A549 (cell line): ENCODE measurements at regions not wholly inside any gene's neighbourhood (a gene's known extent, or its start where the extent isn't known, plus 50 kb on each side); places are given as distances from the start of the nearest gene placed in this dataset.

Experiments
- ATAC-seq, 2 experiments: fragments of 200-7000 bp in 1 of 2; fragments of >200 bp in 1 of 2; cut with Nextera tagmentation in 1 of 2; cut with Tn5 transposase in 1 of 2; 3 replicates each; pipeline versions ENCODE4 v1.8.0 to v1.9.1; 2018 to 2020; ENCODE audit warnings: mild to moderate bottlenecking in 1 of 2, moderate library complexity in 1 of 2
- CTCF ChIA-PET: fragments of 300-600 bp; sonication (Branson Sonifier 250); formaldehyde crosslinking; extraction: SDS; loops from one replicate; lab custom pipeline; 2021; ENCODE audit warnings: antibody characterized with exemption, inconsistent platforms; lab: Yijun Ruan, JAX
- POLR2A ChIA-PET: fragments of 350-600 bp; formaldehyde crosslinking; extraction: SDS; loops from one replicate; lab custom pipeline; 2021; ENCODE audit warnings: antibody characterized with exemption, inconsistent platforms; lab: Yijun Ruan, JAX
- DNase-seq, 2 experiments: peaks; one replicate each; pipeline versions ENCODE4 v3.0.0 to v3.0.0-alpha.2; 2011 to 2016; ENCODE audit warnings: low read depth in 1 of 2, low spot score in 1 of 2
- FAIRE-seq: peaks from 2 replicates; lab custom pipeline; 2011; peaks lifted over from hg19 to GRCh38; lab: Jason Lieb, UNC
- H3K27ac ChIP-seq, 2 experiments: fragments of >200 bp; sonication (Bioruptor Twin); formaldehyde crosslinking; 3 replicates each; pipeline ENCODE4 v1.5.1; 2016 to 2017
- H3K4me1 ChIP-seq: fragments of >200 bp; sonication (Bioruptor Twin); formaldehyde crosslinking; 3 replicates; pipeline ENCODE4 v1.6.1; 2016
- H3K4me2 ChIP-seq: fragments of >200 bp; sonication (Bioruptor Twin); formaldehyde crosslinking; 3 replicates; pipeline ENCODE4 v1.6.1; 2016
- H3K4me3 ChIP-seq: fragments of >200 bp; sonication (Bioruptor Twin); formaldehyde crosslinking; 3 replicates; pipeline ENCODE4 v1.5.1; 2016
- H3K9me3 ChIP-seq: fragments of >200 bp; sonication (Bioruptor Twin); formaldehyde crosslinking; 3 replicates; pipeline ENCODE4 v1.6.1; 2016
- ATOH8 ChIP-seq: fragments of 250-450 bp; sonication (Bioruptor Pico); IDR thresholded peaks from 2 replicates; pipeline ENCODE4 v1.5.0; 2020; ENCODE audit warnings: low read depth, mild to moderate bottlenecking, moderate library complexity
- E2F6 ChIP-seq: IDR thresholded peaks from 2 replicates; pipeline ENCODE4 v1.6.1; 2012; ENCODE audit warnings: low read depth, borderline replicate concordance
- FOSB ChIP-seq: fragments of 250-450 bp; sonication (Bioruptor Pico); IDR thresholded peaks from 2 replicates; pipeline ENCODE4 v1.5.0; 2020; ENCODE audit warnings: mild to moderate bottlenecking, moderate library complexity
- FOSL2 ChIP-seq, 2 experiments: fragments of 450-650 bp in 1 of 2; fragments of >200 bp in 1 of 2; sonication (Bioruptor Twin) in 1 of 2; formaldehyde crosslinking; IDR thresholded peaks; 2 replicates each; pipeline versions ENCODE4 v1.5.0 to v1.6.1; 2016 to 2020; ENCODE audit warnings: mild to moderate bottlenecking in 1 of 2, moderate library complexity in 1 of 2
- GATA3 ChIP-seq: IDR thresholded peaks from 2 replicates; pipeline ENCODE4 v1.6.1; 2012; ENCODE audit warnings: borderline replicate concordance
- HOXB13 ChIP-seq: fragments of 250-450 bp; sonication (Bioruptor Pico); IDR thresholded peaks from 2 replicates; pipeline ENCODE4 v1.5.0; 2020; ENCODE audit warnings: low read depth, mild to moderate bottlenecking, moderate library complexity
- HOXB5 ChIP-seq: fragments of 250-450 bp; sonication (Bioruptor Pico); IDR thresholded peaks from 2 replicates; pipeline ENCODE4 v1.5.0; 2020; ENCODE audit warnings: mild to moderate bottlenecking, moderate library complexity
- KDM5A ChIP-seq: fragments of 200-600 bp; sonication (generic); IDR thresholded peaks from 2 replicates; pipeline ENCODE4 v1.6.1; 2016; ENCODE audit warnings: antibody characterized with exemption, mild to moderate bottlenecking
- MAZ ChIP-seq: fragments of 150-350 bp; IDR thresholded peaks from 2 replicates; pipeline ENCODE4 v1.6.1; 2014; ENCODE audit warnings: antibody characterized with exemption, low read depth, low read length, borderline replicate concordance
- MYC ChIP-seq: IDR thresholded peaks from 2 replicates; pipeline ENCODE4 v1.6.1; 2012; ENCODE audit warnings: mild to moderate bottlenecking, inconsistent platforms, low read length, improper control_type of control experiment, borderline replicate concordance
- POLR2AphosphoS2 ChIP-seq: conservative IDR thresholded peaks from 2 replicates; pipeline ENCODE4 v1.6.1; 2012; ENCODE audit warnings: low read length, improper control_type of control experiment, inconsistent platforms
- RAD21 ChIP-seq, 2 experiments: fragments of >200 bp in 1 of 2; sonication (Bioruptor Twin) in 1 of 2; formaldehyde crosslinking in 1 of 2; IDR thresholded peaks in 1 of 2; conservative IDR thresholded peaks in 1 of 2; 2 replicates in 1 of 2; 3 replicates in 1 of 2; pipeline ENCODE4 v1.6.1; 2012 to 2018; ENCODE audit warnings: inconsistent platforms in 1 of 2
- SMC3 ChIP-seq: fragments of >200 bp; sonication (Bioruptor Twin); formaldehyde crosslinking; IDR thresholded peaks from 3 replicates; pipeline ENCODE4 v1.6.1; 2018; ENCODE audit warnings: inconsistent platforms
- TP53 ChIP-seq: fragments of 250-450 bp; sonication (Bioruptor Pico); IDR thresholded peaks from 2 replicates; pipeline ENCODE4 v1.5.0; 2021; ENCODE audit warnings: mild to moderate bottlenecking, moderate library complexity
- ZNF302 ChIP-seq: fragments of 250-450 bp; sonication (Bioruptor Pico); IDR thresholded peaks from 2 replicates; pipeline ENCODE4 v1.9.0; 2021; ENCODE audit warnings: inconsistent platforms, mild to moderate bottlenecking, moderate library complexity
- WGBS: methylation state at CpG from one replicate; pipeline ENCODE4 v1.1.6; 2017; ENCODE audit errors: missing lambda C conversion rate; 5-methylcytosine and 5-hydroxymethylcytosine counted together
- TF ChIP-seq, protein P1 (sequence below): fragments of 150-350 bp; IDR thresholded peaks from 2 replicates; pipeline ENCODE4 v1.6.1; 2014; ENCODE audit warnings: low read depth, mild to moderate bottlenecking, low read length
- TF ChIP-seq, protein P2 (sequence below): fragments of 200-600 bp; sonication (generic); IDR thresholded peaks from 2 replicates; pipeline ENCODE4 v1.6.1; 2016; ENCODE audit warnings: antibody characterized with exemption, mild to moderate bottlenecking, moderate library complexity
- TF ChIP-seq, protein P3 (sequence below): IDR thresholded peaks from 2 replicates; pipeline ENCODE4 v1.6.1; 2012

DNA sequence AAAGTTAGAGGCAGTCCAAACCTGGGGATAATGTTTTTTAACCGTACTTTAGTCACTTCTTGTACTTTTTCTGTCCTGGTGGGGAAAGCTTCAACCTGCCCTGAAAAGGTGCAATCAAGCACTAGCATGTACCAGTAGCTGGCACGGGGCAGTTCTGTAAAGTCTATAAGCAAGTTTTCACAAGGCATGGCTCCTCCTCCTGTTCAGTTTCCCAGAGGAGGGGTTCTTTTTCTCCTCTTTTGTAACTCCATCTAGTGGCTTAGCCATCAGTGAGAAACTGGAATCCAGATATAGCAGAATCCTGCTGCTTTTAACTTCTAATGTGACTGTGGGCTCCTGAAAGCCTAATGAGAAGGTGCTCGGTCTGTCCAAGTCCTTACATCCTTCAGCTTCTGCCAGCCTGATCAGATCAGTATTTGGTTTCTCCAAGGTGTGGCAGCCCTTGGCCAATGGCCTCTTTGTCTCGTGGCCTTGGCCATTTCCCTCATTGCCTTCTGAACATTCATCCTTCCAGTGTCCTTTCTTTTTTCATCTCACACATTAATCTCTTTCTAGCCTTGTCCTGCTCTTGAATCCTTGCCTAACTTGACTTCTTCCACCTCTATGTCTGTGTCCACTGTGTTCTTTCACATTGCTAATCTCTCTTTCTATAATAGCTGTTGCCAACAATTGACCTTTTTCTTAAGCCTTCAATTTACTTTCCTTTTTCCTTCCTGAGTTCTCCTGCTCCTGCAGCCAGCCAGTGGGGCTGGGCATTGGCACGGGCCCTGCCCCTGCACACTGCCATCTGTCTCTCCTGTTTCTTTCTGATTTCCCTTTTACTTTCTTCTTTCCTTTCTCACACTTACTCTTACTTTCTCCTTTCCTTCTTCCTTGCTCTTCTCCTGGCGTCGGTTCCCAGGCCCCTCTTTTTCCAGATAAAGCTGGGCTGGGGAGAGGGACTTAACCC, 222.0 kb upstream of the SYNCRIP start:
- Histone ChIP-seq H3K9me3 (no peaks in the 10 kb centered on the region), H3K4me1 (no peaks in the 10 kb centered on the region), H3K27ac (no peak overlapping the region), H3K4me3 (no peak overlapping the region), H3K4me2 (no peak overlapping the region)
- CTCF ChIA-PET: interaction anchor here (0.7 to 1.3 kb wide), 2 partner anchors 11 to 73 kb away, joined by 3 read pairs; no protein-coding TSS in a partner anchor
- DNase-seq (no peak), FAIRE-seq (no peak), ATAC-seq (peak in 1 of 2 experiments; percentile 63; a peak in 2 of 6 replicates)
- 55% methylated on average over 7 of the region's 7 CpGs for WGBS
- TF ChIP-seq MYC: no peak
- TF ChIP-seq KDM5A: no peak
- TF ChIP-seq HOXB13: no peak
- TF ChIP-seq POLR2AphosphoS2: no peak
- TF ChIP-seq, protein P1, sequence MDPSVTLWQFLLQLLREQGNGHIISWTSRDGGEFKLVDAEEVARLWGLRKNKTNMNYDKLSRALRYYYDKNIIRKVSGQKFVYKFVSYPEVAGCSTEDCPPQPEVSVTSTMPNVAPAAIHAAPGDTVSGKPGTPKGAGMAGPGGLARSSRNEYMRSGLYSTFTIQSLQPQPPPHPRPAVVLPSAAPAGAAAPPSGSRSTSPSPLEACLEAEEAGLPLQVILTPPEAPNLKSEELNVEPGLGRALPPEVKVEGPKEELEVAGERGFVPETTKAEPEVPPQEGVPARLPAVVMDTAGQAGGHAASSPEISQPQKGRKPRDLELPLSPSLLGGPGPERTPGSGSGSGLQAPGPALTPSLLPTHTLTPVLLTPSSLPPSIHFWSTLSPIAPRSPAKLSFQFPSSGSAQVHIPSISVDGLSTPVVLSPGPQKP: no peak
- TF ChIP-seq FOSL2 (IDR thresholded peaks at IDR 0.05): no peak
- no peak for TF ChIP-seq FOSL2 (CRISPR knock-in tag; IDR thresholded peaks at IDR 0.05)
- TF ChIP-seq ATOH8 (CRISPR knock-in tag): no peak
- TF ChIP-seq, protein P2, sequence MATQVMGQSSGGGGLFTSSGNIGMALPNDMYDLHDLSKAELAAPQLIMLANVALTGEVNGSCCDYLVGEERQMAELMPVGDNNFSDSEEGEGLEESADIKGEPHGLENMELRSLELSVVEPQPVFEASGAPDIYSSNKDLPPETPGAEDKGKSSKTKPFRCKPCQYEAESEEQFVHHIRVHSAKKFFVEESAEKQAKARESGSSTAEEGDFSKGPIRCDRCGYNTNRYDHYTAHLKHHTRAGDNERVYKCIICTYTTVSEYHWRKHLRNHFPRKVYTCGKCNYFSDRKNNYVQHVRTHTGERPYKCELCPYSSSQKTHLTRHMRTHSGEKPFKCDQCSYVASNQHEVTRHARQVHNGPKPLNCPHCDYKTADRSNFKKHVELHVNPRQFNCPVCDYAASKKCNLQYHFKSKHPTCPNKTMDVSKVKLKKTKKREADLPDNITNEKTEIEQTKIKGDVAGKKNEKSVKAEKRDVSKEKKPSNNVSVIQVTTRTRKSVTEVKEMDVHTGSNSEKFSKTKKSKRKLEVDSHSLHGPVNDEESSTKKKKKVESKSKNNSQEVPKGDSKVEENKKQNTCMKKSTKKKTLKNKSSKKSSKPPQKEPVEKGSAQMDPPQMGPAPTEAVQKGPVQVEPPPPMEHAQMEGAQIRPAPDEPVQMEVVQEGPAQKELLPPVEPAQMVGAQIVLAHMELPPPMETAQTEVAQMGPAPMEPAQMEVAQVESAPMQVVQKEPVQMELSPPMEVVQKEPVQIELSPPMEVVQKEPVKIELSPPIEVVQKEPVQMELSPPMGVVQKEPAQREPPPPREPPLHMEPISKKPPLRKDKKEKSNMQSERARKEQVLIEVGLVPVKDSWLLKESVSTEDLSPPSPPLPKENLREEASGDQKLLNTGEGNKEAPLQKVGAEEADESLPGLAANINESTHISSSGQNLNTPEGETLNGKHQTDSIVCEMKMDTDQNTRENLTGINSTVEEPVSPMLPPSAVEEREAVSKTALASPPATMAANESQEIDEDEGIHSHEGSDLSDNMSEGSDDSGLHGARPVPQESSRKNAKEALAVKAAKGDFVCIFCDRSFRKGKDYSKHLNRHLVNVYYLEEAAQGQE: no peak
- no peak for TF ChIP-seq TP53 (CRISPR knock-in tag)
- no peak for TF ChIP-seq ZNF302 (CRISPR knock-in tag)
- no peak for TF ChIP-seq SMC3
- TF ChIP-seq, protein P3, sequence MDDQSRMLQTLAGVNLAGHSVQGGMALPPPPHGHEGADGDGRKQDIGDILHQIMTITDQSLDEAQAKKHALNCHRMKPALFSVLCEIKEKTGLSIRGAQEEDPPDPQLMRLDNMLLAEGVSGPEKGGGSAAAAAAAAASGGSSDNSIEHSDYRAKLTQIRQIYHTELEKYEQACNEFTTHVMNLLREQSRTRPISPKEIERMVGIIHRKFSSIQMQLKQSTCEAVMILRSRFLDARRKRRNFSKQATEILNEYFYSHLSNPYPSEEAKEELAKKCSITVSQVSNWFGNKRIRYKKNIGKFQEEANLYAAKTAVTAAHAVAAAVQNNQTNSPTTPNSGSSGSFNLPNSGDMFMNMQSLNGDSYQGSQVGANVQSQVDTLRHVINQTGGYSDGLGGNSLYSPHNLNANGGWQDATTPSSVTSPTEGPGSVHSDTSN: no peak
- no peak for TF ChIP-seq FOSB (CRISPR knock-in tag)
- no peak for TF ChIP-seq MAZ
- no peak for TF ChIP-seq RAD21 (conservative IDR thresholded peaks at IDR 0.05 in 1 of 2, IDR thresholded peaks at IDR 0.05 in 1 of 2)
- no peak for TF ChIP-seq GATA3
- no peak for TF ChIP-seq E2F6
- no peak for TF ChIP-seq HOXB5 (CRISPR knock-in tag)
- TF ChIP-seq, all 56 proteins: peak for 0
- POLR2A ChIA-PET: no interaction called here
